HG03575 (cell line): ENCODE measurements at regions not wholly inside any gene's neighbourhood (a gene's known extent, or its start where the extent isn't known, plus 50 kb on each side); places are given as distances from the start of the nearest gene placed in this dataset.

Source experiments
- ATAC-seq: cut with Tn5 transposase; IDR thresholded peaks from one replicate; pipeline ENCODE4 v1.9.1; 2021; ENCODE audit not compliant: unreplicated experiment, insufficient number of reproducible peaks, low FRiP score; ENCODE audit errors: extremely low read depth

DNA sequence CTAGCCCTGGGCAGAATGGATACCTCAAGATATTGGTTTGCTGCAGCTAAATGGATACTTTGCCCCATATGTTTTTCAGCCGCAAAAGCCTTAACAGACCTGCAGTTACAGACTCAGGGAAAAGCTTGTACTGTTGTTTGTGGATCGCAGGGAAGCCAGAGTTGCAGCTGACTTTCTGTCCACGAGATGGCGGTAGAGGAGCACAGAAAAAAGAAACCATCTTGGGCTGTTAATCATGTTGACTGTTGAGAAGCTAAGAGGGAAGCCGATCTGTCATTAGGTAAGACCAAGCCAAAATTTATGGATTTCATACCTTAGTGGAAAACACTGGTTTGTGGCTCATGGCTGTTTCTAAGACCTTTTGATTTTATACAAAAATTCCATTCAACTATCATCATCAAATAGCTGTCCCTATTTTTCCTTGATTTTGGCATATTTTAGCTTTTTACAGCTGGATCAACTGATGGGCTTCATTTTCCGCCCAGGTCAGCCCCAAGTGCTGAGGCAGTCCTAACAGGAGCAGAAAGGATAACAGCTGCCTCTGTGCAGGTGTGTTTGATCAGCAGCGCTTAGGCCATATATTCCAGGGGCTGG is 205.7 kb upstream of the ZPLD1 start:
- ATAC-seq, result no peak

- no peak for ATAC-seq
Observed at GRCh38 chr3:102230057-102230456, 204.8 kb upstream of the ZPLD1 start.

- peak; percentile 96 for ATAC-seq
Observed at GRCh38 chr3:102233881-102234280, 200.9 kb upstream of the ZPLD1 start.

DNA sequence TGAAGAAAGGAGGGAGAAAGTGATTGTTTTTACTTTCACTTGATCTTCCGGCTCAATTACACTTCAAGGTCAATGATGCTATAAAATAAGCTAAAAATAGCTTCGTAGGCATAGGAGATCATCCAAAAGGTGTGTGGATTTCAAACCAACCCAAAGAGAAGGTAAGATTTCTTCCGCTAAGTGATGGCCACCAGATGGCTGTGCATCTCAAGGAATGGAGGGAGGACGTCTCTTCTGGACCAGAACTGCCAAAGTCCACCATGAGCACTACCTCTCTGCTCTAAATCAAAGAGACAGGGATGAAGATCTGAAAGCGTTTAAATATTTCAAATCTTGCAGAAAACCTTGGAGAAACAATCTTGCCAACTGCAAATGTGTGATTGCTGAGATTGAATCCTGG is 199.1 kb upstream of the ZPLD1 start:
- no peak for ATAC-seq

DNA sequence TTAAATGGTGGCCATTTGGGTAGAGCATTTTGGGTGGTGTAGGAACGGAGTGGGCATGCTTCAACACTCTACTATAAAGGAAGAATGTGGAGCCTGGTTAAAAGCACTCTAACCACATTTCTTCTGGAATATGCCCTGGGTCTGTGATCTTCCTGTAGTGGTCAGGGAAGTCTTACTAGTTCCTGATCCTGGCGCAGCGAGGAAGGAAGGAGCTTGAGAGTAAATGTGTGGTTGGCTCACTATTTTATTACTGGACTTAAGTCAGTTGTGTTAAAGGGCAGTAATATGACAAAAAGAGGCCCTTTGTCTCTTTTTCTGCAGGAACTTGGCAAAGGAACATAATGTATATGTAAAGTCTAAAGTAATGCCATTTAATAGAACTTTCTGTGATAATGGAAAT is 197.6 kb upstream of the ZPLD1 start:
- ATAC-seq, result no peak

DNA sequence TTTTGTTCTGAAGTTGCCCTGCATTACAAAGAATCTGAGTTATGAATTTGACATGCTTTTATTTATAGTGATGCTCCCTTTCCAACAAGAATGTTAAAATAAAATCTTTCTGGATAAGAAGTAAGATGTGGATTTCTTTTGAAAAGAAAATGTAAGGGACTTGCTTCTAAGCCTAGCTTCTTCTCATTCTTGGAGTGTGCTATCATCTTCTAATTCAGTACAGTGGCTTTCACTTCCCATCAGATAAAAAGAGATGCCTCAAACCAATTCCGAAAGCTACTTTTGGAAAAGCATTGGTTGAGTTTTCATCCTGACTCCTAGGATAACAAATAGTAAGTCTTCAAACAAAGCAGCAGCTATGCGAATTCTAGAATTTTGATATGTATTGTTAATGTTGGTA is 197.0 kb upstream of the ZPLD1 start:
- no peak for ATAC-seq

GRCh38 chr3:102238362-102238761 is 196.5 kb upstream of the ZPLD1 start:
- ATAC-seq, result no peak

- no peak for ATAC-seq
Observed at GRCh38 chr3:102240720-102241119, 194.1 kb upstream of the ZPLD1 start.

DNA sequence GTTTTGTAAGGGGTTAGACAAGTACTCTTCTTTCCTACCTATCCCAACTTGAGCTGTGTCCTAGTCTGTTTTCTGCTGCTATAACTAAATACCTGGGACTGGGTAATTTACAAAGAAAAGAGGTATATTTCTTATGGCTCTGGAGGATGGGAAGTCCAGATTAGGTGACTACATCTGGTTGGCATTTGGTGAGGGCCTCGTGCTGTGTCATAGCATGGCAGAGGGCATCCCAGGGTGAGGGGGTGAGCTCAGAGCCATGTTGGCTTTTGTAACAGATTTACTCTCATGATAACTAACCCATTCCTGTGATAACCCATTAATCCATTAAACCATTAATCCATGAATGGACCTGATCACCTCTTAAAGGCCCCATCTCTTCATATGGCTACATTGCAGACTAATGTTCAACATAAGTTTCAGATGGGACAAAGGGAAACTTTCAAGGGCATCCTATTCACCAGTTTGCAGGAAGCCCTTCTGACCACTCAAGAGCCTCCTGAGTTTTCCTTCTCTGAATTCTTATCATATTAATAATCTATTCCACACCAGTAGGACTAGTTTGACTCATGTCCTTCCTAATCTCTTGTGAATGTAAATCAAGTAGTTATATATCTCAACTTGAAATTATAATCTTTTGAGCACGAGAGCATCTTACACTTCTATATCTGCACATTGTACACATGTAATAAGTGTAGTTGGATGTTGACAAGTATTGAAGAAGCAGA is 185.7 kb upstream of the ZPLD1 start:
- ATAC-seq, result no peak

GRCh38 chr3:102255736-102256135 is 179.1 kb upstream of the ZPLD1 start:
- ATAC-seq, result no peak

- ATAC-seq, result no peak
Observed at GRCh38 chr3:102258666-102259227, 176.1 kb upstream of the ZPLD1 start.

- no peak for ATAC-seq
Observed at GRCh38 chr3:102259663-102260062, 175.2 kb upstream of the ZPLD1 start.

- no peak for ATAC-seq
Observed at GRCh38 chr3:102265720-102266119, 169.1 kb upstream of the ZPLD1 start.

DNA sequence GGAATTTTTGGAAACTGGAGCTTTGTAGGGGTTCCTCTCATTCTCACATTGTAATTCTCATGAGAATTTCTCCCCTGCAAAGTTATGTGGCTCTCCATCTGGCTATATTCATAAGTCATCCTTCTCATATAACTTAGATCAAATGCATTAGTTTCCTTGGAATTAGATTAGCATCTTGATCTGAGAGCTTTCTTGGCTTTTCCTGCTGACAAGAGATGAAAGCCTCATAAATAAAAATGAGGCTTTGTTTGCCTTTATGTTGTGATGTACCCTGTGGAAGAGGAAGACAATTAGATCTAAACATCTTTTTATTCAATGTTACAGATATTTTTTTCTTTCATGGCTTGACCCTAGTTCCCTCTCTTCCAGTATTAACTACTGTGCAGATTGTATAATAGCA is 165.4 kb upstream of the ZPLD1 start:
- ATAC-seq, result no peak

DNA sequence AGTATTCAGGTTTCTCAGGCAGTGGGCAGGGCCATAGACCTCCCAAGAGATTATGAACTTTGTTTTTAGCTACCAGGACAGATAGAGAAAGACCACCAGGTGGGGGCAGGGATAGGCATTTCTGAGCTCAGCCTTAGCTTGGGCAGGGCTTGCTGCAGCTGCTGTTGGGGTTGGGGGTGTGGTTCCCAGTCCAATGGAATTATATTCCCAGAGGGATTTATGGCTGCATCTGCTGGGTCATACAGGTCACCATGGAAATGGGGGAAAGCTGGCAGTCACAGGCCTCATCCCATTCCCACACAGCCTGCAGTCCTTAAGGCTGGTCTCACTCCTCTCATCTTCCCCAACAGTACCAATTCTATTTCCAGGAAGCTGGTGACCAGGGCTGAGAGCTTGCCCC is 144.6 kb upstream of the ZPLD1 start:
- ATAC-seq, result no peak

GRCh38 chr3:102295756-102296155 is 139.1 kb upstream of the ZPLD1 start:
- ATAC-seq, result no peak

- no peak for ATAC-seq
Observed at GRCh38 chr3:102297072-102297658, 137.7 kb upstream of the ZPLD1 start.

DNA sequence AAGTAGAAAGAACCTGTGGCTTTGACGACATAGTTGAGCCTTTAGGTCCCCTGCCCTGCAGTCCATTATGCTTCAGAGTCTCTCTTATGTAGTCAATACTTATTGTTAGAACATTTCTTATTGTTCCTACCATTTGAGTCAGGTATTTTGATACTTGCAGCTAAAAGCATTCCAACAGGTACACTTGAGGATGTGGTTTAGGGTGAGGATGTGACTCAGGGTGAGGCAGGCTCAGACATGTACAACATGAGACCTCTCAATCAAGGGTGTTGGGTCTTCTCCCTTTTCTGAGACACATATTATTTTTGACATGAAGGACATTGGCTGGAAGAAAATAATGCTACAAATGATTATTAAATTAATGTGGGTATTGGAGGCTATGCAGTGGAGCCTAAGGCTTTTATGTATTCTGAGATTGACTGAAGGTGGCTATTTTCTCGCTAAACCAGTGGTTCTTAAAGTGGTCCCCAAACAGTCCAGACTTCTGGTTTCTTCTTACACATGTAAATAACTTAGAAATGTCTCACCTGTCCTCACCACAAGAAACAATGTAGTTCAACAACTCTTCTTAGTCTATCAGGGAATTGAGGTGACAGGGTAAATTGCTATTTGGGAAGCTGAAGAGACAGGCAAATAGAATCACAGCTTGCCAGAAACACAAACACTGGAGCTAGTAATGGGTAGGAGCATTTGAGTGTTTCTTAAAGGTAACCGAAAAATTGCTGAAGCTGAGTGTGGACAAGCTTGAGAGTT is 135.5 kb upstream of the ZPLD1 start:
- no peak for ATAC-seq

DNA sequence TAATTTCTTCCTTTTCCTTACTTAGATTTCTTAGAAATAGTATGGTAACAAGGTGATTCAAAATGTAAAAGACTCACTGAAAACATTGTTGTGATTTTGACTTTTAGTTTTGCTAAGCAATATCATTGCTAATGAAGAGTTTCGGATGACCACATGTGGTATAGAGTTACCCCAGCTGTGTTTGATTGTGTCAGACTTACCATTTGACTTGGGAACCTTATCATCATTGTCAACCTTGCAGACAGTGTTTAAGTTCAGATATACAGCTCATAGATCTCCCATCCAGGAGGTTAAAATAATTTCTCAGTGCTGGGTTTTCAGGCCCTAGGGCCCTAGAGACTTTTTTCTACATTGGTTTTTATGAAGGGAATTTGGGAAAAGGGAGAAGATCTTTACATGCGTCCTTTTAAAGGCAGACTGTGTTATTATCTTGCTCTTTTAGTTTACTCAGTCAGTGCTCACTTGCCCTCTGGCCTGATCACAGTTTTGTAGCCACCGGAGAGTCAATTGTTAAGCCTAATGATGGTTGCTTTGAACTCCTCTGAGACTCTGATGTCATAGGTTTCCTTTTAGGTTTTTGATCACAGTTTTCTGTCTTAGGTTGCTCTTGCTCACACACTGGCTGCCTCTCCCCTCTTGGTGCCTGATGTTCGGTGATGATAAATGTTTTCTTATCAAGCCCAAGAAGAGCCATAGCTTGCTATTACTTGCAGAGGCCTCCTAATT is 133.5 kb upstream of the ZPLD1 start:
- no peak for ATAC-seq
